ENCODE measurements at regions not wholly inside any gene's neighbourhood (a gene's known extent, or its start where the extent isn't known, plus 50 kb on each side); places are given as distances from the start of the nearest gene placed in this dataset.

DNA sequence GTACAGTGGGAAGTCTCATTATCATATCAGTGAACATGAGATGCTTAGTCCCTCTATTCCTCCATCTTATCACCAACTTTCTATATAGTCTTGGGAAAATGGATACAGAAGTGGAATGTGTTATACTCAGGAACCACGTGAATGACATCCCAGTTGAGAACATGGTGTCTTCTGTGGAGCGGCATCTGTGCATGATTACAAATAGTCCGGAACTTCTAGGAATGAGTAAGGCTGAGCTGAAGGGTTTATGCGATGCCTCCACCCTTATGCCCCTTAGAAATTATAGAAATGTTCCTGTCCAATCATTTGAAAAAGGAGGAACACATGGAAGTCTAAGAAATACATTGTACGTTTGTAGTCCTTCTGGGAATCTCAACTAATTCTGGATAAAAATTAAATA lies 64.8 kb upstream of the TMEM108 start:
- no peaks in the 10 kb centered on the region for H3K9me3 ChIP-seq (ENCODE audit: low read depth, low read length)
- H3K4me3 ChIP-seq = no peak overlapping the region
- no peak overlapping the region for H3K9ac ChIP-seq (ENCODE audit: insufficient read length)
- no peak for DNase-seq (ENCODE audit: low read depth, low spot score)
- no peak for TF ChIP-seq POLR2AphosphoS5 (IDR thresholded peaks at IDR 0.05; ENCODE audit: borderline replicate concordance, low read depth, low read length)
- TF ChIP-seq FOXP2 (optimal IDR thresholded peaks at IDR 0.05; ENCODE audit: control extremely low read depth, extremely low read length, insufficient read depth) = no peak
- TF ChIP-seq EZH2 (IDR thresholded peaks at IDR 0.05) = no peak
- no peaks in the 10 kb centered on the region for H3K36me3 ChIP-seq (ENCODE audit: insufficient read depth, low read length)
- H3K27ac ChIP-seq = no peak overlapping the region

GRCh38 chr3:132972333-132972732 lies 65.9 kb upstream of the TMEM108 start:
- DNase-seq (ENCODE audit: low read depth, low spot score) = no peak
- TF ChIP-seq POLR2AphosphoS5 (IDR thresholded peaks at IDR 0.05; ENCODE audit: borderline replicate concordance, low read depth, low read length) = no peak
- TF ChIP-seq FOXP2 (optimal IDR thresholded peaks at IDR 0.05; ENCODE audit: control extremely low read depth, extremely low read length, insufficient read depth) = no peak
- TF ChIP-seq EZH2 (IDR thresholded peaks at IDR 0.05) = no peak
- H3K27ac ChIP-seq = no peak overlapping the region
- no peak overlapping the region for H3K9ac ChIP-seq (ENCODE audit: insufficient read length)
- no peaks in the 10 kb centered on the region for H3K36me3 ChIP-seq (ENCODE audit: insufficient read depth, low read length)
- no peak overlapping the region for H3K4me3 ChIP-seq
- H3K9me3 ChIP-seq (ENCODE audit: low read depth, low read length) = no peaks in the 10 kb centered on the region

DNA sequence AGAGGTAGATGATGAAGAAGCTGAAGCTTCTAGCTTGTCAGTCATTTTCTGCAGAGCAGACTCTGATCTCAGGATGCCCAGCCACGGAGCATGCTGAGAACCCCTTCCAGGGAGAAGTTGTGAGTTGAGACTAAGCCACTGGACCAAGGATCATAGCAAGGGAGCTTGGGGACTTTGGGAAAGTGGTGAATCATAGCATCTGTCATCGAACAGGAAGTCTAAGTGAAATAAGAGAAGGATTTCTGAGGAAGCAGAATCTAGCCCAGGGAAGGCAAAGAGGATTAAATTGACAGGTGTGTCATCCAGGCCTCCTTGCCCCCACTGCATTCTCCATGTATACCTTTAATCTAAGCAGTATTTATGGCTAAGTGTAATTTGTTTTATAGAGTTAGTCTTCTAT lies 71.8 kb upstream of the TMEM108 start:
- no peak for DNase-seq (ENCODE audit: low read depth, low spot score)
- Histone ChIP-seq H3K9ac (ENCODE audit: insufficient read length) (no peak overlapping the region), H3K27ac (no peak overlapping the region), H3K9me3 (ENCODE audit: low read depth, low read length) (no peaks in the 10 kb centered on the region), H3K4me3 (no peak overlapping the region), H3K36me3 (ENCODE audit: insufficient read depth, low read length) (no peaks in the 10 kb centered on the region)
- TF ChIP-seq POLR2AphosphoS5 (IDR thresholded peaks at IDR 0.05; ENCODE audit: borderline replicate concordance, low read depth, low read length) (no peak), EZH2 (IDR thresholded peaks at IDR 0.05) (no peak), FOXP2 (optimal IDR thresholded peaks at IDR 0.05; ENCODE audit: control extremely low read depth, extremely low read length, insufficient read depth) (no peak)

GRCh38 chr3:132964266-132964665 lies 73.9 kb upstream of the TMEM108 start:
- H3K9ac ChIP-seq (ENCODE audit: insufficient read length) = no peak overlapping the region
- no peak for DNase-seq (ENCODE audit: low read depth, low spot score)

DNA sequence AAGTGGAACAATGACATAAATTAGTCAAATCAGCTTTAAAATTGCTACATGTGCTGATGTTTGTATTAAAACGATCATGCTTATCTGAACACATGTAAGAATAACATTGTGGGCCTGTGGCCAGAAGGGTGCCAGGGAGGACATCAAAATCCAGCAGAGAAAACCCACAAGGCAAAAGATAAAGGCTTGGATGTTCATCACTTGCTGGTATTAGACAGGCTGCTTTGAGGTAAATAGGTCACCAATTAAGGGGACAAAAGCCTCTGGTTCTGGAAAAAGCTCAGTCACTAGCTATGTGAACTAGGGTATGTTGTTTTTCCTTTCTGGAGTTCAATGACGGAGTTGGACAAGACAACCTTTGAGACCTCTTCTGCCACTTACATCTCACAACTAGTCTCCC lies 74.4 kb upstream of the TMEM108 start:
- Histone ChIP-seq H3K27ac (no peak overlapping the region), H3K36me3 (ENCODE audit: insufficient read depth, low read length) (no peaks in the 10 kb centered on the region), H3K4me3 (no peak overlapping the region), H3K9me3 (ENCODE audit: low read depth, low read length) (no peaks in the 10 kb centered on the region), H3K9ac (ENCODE audit: insufficient read length) (no peak overlapping the region)
- no peak for DNase-seq (ENCODE audit: low read depth, low spot score)
- no peak for TF ChIP-seq FOXP2 (optimal IDR thresholded peaks at IDR 0.05; ENCODE audit: control extremely low read depth, extremely low read length, insufficient read depth)
- TF ChIP-seq EZH2 (IDR thresholded peaks at IDR 0.05) = no peak
- no peak for TF ChIP-seq POLR2AphosphoS5 (IDR thresholded peaks at IDR 0.05; ENCODE audit: borderline replicate concordance, low read depth, low read length)

More at GRCh38 chr3:132964266-132964665, 73.9 kb upstream of the TMEM108 start:
- no peak for TF ChIP-seq POLR2AphosphoS5 (IDR thresholded peaks at IDR 0.05; ENCODE audit: borderline replicate concordance, low read depth, low read length)
- no peak for TF ChIP-seq EZH2 (IDR thresholded peaks at IDR 0.05)
- TF ChIP-seq FOXP2 (optimal IDR thresholded peaks at IDR 0.05; ENCODE audit: control extremely low read depth, extremely low read length, insufficient read depth) = no peak
- H3K36me3 ChIP-seq (ENCODE audit: insufficient read depth, low read length) = no peaks in the 10 kb centered on the region
- no peak overlapping the region for H3K4me3 ChIP-seq
- H3K9me3 ChIP-seq (ENCODE audit: low read depth, low read length) = no peaks in the 10 kb centered on the region
- H3K27ac ChIP-seq = no peak overlapping the region

GRCh38 chr3:132961991-132962390 lies 76.2 kb upstream of the TMEM108 start:
- TF ChIP-seq POLR2AphosphoS5 (IDR thresholded peaks at IDR 0.05; ENCODE audit: borderline replicate concordance, low read depth, low read length) = no peak
- TF ChIP-seq EZH2 (IDR thresholded peaks at IDR 0.05) = no peak
- no peak for TF ChIP-seq FOXP2 (optimal IDR thresholded peaks at IDR 0.05; ENCODE audit: control extremely low read depth, extremely low read length, insufficient read depth)
- no peak for DNase-seq (ENCODE audit: low read depth, low spot score)
- no peak overlapping the region for H3K4me3 ChIP-seq
- no peaks in the 10 kb centered on the region for H3K9me3 ChIP-seq (ENCODE audit: low read depth, low read length)
- no peak overlapping the region for H3K27ac ChIP-seq
- no peaks in the 10 kb centered on the region for H3K36me3 ChIP-seq (ENCODE audit: insufficient read depth, low read length)
- no peak overlapping the region for H3K9ac ChIP-seq (ENCODE audit: insufficient read length)

- H3K4me3 ChIP-seq = no peak overlapping the region
- H3K27ac ChIP-seq = no peak overlapping the region
- TF ChIP-seq POLR2AphosphoS5 (IDR thresholded peaks at IDR 0.05; ENCODE audit: borderline replicate concordance, low read depth, low read length) = no peak
- TF ChIP-seq FOXP2 (optimal IDR thresholded peaks at IDR 0.05; ENCODE audit: control extremely low read depth, extremely low read length, insufficient read depth) = no peak
- TF ChIP-seq EZH2 (IDR thresholded peaks at IDR 0.05) = no peak
- H3K36me3 ChIP-seq (ENCODE audit: insufficient read depth, low read length) = no peaks in the 10 kb centered on the region
- no peaks in the 10 kb centered on the region for H3K9me3 ChIP-seq (ENCODE audit: low read depth, low read length)
- DNase-seq (ENCODE audit: low read depth, low spot score) = no peak
- no peak overlapping the region for H3K9ac ChIP-seq (ENCODE audit: insufficient read length)
Observed at GRCh38 chr3:132953683-132954082, 84.5 kb upstream of the TMEM108 start.

GRCh38 chr3:132927896-132928295 lies 110.3 kb upstream of the TMEM108 start:
- no peaks in the 10 kb centered on the region for H3K36me3 ChIP-seq (ENCODE audit: insufficient read depth, low read length)
- DNase-seq (ENCODE audit: low read depth, low spot score) = no peak
- no peaks in the 10 kb centered on the region for H3K9me3 ChIP-seq (ENCODE audit: low read depth, low read length)
- H3K4me3 ChIP-seq = no peak overlapping the region
- no peak overlapping the region for H3K9ac ChIP-seq (ENCODE audit: insufficient read length)
- H3K27ac ChIP-seq = no peak overlapping the region
- no peak for TF ChIP-seq FOXP2 (optimal IDR thresholded peaks at IDR 0.05; ENCODE audit: control extremely low read depth, extremely low read length, insufficient read depth)
- TF ChIP-seq POLR2AphosphoS5 (IDR thresholded peaks at IDR 0.05; ENCODE audit: borderline replicate concordance, low read depth, low read length) = no peak
- TF ChIP-seq EZH2 (IDR thresholded peaks at IDR 0.05) = no peak

DNA sequence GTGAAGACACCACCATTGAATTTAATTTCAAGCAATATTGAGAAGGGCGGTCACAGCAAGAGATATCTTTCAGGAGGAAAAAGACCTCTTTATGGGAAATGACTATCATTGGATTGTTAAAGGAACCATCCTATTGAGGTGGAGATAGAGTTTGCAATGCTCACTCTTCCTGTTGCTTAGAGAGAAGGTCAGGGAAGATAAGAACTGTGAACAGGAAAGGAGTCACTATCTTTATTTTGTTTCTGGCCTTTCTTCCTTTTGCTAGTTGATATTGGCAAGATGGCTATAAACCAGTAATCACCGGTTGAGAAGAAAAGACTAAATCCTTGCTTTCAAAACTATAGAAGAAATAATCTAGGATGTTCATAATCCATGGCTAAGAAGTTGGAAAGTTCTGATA lies 112.1 kb upstream of the TMEM108 start:
- DNase-seq (ENCODE audit: low read depth, low spot score) = no peak
- Histone ChIP-seq H3K9ac (ENCODE audit: insufficient read length) (no peak overlapping the region), H3K36me3 (ENCODE audit: insufficient read depth, low read length) (no peaks in the 10 kb centered on the region), H3K27ac (no peak overlapping the region), H3K9me3 (ENCODE audit: low read depth, low read length) (no peaks in the 10 kb centered on the region), H3K4me3 (no peak overlapping the region)
- TF ChIP-seq EZH2 (IDR thresholded peaks at IDR 0.05) = no peak
- TF ChIP-seq FOXP2 (optimal IDR thresholded peaks at IDR 0.05; ENCODE audit: control extremely low read depth, extremely low read length, insufficient read depth) = no peak
- TF ChIP-seq POLR2AphosphoS5 (IDR thresholded peaks at IDR 0.05; ENCODE audit: borderline replicate concordance, low read depth, low read length) = no peak

Measured in SK-N-MC (cell line).